DOHH2 (cell line): ENCODE measurements at regions not wholly inside any gene's neighbourhood (a gene's known extent, or its start where the extent isn't known, plus 50 kb on each side); places are given as distances from the start of the nearest gene placed in this dataset.

ENCODE experiments used
- H3F3A ChIP-seq: fragments of 200-600 bp; sonication (generic), shearing (Covaris generic); 2 replicates; pipeline ENCODE4 v1.6.0; 2016; ENCODE audit warnings: antibody characterized with exemption, mild to moderate bottlenecking; ENCODE audit not compliant: control insufficient read depth, insufficient read depth
- H3K27ac ChIP-seq: fragments of 200-600 bp; sonication (generic); 2 replicates; pipeline ENCODE4 v1.5.1; 2014; ENCODE audit warnings: low read depth, mild to moderate bottlenecking, low read length, moderate library complexity
- H3K27me3 ChIP-seq: fragments of 200-600 bp; sonication (generic); 2 replicates; pipeline ENCODE4 v1.6.1; 2014; ENCODE audit warnings: mild to moderate bottlenecking, low read length, mixed read lengths; ENCODE audit not compliant: control insufficient read depth
- H3K36me3 ChIP-seq: fragments of 200-600 bp; sonication (generic); 2 replicates; pipeline ENCODE4 v1.6.1; 2014; ENCODE audit warnings: mild to moderate bottlenecking, low read length, moderate library complexity, mixed read lengths; ENCODE audit not compliant: control insufficient read depth
- H3K4me1 ChIP-seq: fragments of 200-600 bp; sonication (generic); 2 replicates; pipeline ENCODE4 v1.6.1; 2014; ENCODE audit warnings: mild to moderate bottlenecking, low read length, mixed read lengths; ENCODE audit not compliant: control insufficient read depth
- H3K4me2 ChIP-seq: fragments of 200-600 bp; sonication (generic); 2 replicates; pipeline ENCODE4 v1.6.0; 2014; ENCODE audit warnings: mild to moderate bottlenecking, low read length, moderate library complexity
- H3K4me3 ChIP-seq: fragments of 200-600 bp; sonication (generic); 2 replicates; pipeline ENCODE4 v1.5.1; 2014; ENCODE audit warnings: mild to moderate bottlenecking, low read length, mixed read lengths
- H3K79me2 ChIP-seq: fragments of 200-600 bp; sonication (generic); 2 replicates; pipeline ENCODE4 v1.6.1; 2014; ENCODE audit warnings: mild to moderate bottlenecking, low read length, mixed read lengths; ENCODE audit not compliant: control insufficient read depth
- H3K9me2 ChIP-seq: fragments of 200-600 bp; sonication (generic); replicated peaks from 2 replicates; pipeline ENCODE4 v1.6.1; 2014; ENCODE audit warnings: mild to moderate bottlenecking, low read length, mixed read lengths; ENCODE audit not compliant: control insufficient read depth
- H3K9me3 ChIP-seq: fragments of 200-600 bp; sonication (generic); 2 replicates; pipeline ENCODE4 v1.6.1; 2014; ENCODE audit warnings: antibody characterized with exemption, low read length, mixed read lengths; ENCODE audit not compliant: control insufficient read depth, insufficient read depth
- H4K20me1 ChIP-seq: fragments of 200-600 bp; sonication (generic); 2 replicates; pipeline ENCODE4 v1.6.0; 2014; ENCODE audit warnings: low read depth, mild to moderate bottlenecking, antibody characterized with exemption, low read length, moderate library complexity; ENCODE audit not compliant: control insufficient read depth, insufficient read depth
- EZH2phosphoT487 ChIP-seq: fragments of 200-600 bp; sonication (generic); IDR thresholded peaks from 2 replicates; pipeline ENCODE4 v1.6.1; 2017; ENCODE audit warnings: borderline replicate concordance, mild to moderate bottlenecking, antibody characterized with exemption, low read length, moderate library complexity, mixed read lengths
- TF ChIP-seq, protein P1 (sequence below): fragments of 200-600 bp; sonication (generic); IDR thresholded peaks from one replicate; pipeline ENCODE4 v1.5.1; 2014; ENCODE audit warnings: antibody characterized with exemption, mild to moderate bottlenecking, low read depth, low read length; ENCODE audit not compliant: poor library complexity, severe bottlenecking

DNA sequence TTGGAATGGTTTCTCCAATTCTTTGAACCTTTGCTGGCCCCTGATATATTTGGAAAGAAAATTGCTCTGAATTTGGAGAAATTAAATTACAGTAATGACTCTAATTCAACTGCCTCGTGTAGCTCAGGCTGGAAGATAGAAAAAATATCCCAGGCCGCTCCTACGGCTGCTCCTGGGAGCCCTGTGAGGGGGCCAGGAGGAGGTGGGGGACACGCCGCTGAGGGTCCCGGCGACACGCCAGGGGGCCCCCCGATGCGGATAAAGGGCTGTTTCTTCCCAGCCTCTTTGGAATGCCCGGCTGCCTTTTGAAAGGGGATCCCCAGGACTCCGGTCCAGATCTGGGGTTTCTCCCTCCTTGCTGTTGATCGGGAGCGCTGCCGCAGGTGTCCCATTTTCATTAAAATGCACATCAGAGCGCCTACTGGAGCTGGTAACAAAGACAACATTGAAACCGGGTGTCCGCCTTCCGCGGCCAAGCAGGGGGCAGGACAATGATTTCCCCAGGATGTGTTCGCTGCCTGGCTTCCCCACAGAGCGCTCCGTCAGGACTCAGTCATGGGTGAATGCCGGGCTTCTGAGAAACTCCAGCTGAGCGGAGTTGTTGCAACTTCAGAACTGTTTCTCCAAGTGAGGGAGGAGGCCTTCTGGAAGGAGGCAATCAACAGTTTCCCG is 200.1 kb upstream of the KBTBD8 start:
- Histone ChIP-seq H3K36me3 (no peaks in the 10 kb centered on the region), H3K27ac (no peak overlapping the region), H3F3A (no peaks in the 10 kb centered on the region), H3K4me2 (no peak overlapping the region), H3K9me3 (no peaks in the 10 kb centered on the region; the same call in 1 of the 2 replicates), H3K4me3 (no peak overlapping the region), H3K4me1 (no peaks in the 10 kb centered on the region), H3K27me3 (peaks cover 3% of the 10 kb centered on the region; the same call in 1 of the 2 replicates), H3K9me2 (no peaks in the 10 kb centered on the region), H4K20me1 (no peaks in the 10 kb centered on the region), H3K79me2 (no peaks in the 10 kb centered on the region)
- TF ChIP-seq, protein P1, sequence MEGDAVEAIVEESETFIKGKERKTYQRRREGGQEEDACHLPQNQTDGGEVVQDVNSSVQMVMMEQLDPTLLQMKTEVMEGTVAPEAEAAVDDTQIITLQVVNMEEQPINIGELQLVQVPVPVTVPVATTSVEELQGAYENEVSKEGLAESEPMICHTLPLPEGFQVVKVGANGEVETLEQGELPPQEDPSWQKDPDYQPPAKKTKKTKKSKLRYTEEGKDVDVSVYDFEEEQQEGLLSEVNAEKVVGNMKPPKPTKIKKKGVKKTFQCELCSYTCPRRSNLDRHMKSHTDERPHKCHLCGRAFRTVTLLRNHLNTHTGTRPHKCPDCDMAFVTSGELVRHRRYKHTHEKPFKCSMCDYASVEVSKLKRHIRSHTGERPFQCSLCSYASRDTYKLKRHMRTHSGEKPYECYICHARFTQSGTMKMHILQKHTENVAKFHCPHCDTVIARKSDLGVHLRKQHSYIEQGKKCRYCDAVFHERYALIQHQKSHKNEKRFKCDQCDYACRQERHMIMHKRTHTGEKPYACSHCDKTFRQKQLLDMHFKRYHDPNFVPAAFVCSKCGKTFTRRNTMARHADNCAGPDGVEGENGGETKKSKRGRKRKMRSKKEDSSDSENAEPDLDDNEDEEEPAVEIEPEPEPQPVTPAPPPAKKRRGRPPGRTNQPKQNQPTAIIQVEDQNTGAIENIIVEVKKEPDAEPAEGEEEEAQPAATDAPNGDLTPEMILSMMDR = no peak
- TF ChIP-seq EZH2phosphoT487 = no peak

DNA sequence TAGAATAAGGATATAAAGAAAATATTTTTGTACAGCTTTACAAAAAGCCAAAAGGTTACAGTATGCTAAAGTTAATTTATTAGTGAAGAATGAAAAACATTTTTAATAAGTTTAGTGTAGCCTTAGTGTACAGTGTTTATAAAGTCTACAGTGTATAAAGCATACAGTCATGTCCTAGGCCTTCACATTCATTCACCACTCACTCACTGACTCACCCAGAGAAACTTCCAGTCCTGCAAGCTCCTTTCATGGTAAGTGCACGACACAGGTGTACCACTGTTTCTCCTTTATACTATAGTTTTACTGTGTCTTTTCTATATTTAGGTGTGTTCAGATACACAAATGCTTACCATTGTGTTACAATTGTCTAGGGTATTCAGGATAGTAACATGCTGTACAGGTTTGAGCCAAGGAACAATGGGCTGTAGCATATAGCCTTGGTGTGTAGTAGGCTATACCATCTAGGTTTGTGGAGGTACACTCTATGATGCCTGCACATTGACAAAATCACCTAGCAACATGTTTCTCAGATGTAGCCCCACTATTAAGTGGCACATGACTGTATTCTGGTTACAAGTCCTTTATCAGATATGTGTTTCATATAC is 197.1 kb upstream of the KBTBD8 start:
- Histone ChIP-seq H3K4me2 (no peak overlapping the region), H3K4me1 (no peaks in the 10 kb centered on the region), H3K27me3 (peaks cover 8% of the 10 kb centered on the region; the same call in 1 of the 2 replicates), H3K27ac (no peak overlapping the region), H3F3A (no peaks in the 10 kb centered on the region), H4K20me1 (no peaks in the 10 kb centered on the region), H3K4me3 (no peak overlapping the region), H3K9me2 (no peaks in the 10 kb centered on the region), H3K9me3 (no peaks in the 10 kb centered on the region; the same call in 1 of the 2 replicates), H3K79me2 (no peaks in the 10 kb centered on the region), H3K36me3 (no peaks in the 10 kb centered on the region)
- no peak for TF ChIP-seq EZH2phosphoT487
- TF ChIP-seq, protein P1 = no peak

DNA sequence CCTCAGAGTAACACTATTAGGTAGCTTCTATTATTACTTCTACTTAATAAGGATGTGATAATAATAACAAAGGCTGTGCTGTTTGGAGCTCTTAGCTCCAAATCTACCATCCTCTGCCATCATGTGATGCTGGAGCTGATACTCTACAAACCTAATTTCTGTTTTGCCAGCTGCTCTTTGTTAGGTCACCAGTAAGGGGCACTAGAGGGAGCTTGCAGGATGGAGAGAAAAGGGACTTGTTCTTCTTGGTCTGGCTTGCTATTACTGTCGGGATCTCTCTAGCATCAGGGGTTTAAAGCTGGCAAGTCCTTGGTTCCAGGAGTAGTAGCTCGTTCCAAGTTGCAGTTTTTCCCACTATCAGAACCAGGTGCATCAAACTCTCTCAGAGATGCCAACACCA is 194.9 kb upstream of the KBTBD8 start:
- peaks cover 7% of the 10 kb centered on the region; the same call in 1 of the 2 replicates for H3K27me3 ChIP-seq
- H3K4me3 ChIP-seq = no peak overlapping the region
- H4K20me1 ChIP-seq = no peaks in the 10 kb centered on the region
- no peaks in the 10 kb centered on the region for H3K4me1 ChIP-seq
- H3K36me3 ChIP-seq = no peaks in the 10 kb centered on the region
- no peaks in the 10 kb centered on the region for H3F3A ChIP-seq
- no peaks in the 10 kb centered on the region for H3K9me3 ChIP-seq
- no peaks in the 10 kb centered on the region for H3K9me2 ChIP-seq
- no peak overlapping the region for H3K4me2 ChIP-seq
- TF ChIP-seq, protein P1 = peak; percentile 27
- TF ChIP-seq EZH2phosphoT487 = no peak
- H3K79me2 ChIP-seq = no peaks in the 10 kb centered on the region
- H3K27ac ChIP-seq = no peak overlapping the region
